ENCODE measurements at regions not wholly inside any gene's neighbourhood (a gene's known extent, or its start where the extent isn't known, plus 50 kb on each side); places are given as distances from the start of the nearest gene placed in this dataset.

DNA sequence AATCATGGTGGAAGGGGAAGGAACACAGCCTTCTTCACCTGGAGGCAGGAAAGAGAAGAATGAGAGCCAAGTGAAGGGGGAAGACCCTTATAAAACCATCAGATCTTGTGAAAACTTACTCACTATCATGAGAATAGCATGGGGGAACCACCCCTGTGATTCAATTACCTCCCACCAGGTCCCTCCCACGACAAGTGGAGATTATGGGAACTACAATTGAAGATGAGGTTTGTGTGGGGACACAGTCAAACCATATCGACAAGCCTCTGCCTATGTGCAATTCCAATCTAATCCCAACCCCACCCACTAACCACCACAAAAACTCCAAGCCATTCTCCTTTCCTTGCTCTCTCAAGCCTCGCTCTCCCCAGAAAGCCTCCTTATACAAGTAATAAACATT is 69.2 kb downstream of the TAC1 start:
- ChIA-PET RAD21 (ENCODE audit: unreplicated experiment) (no interaction called here), SMC1A (ENCODE audit: uncharacterized antibody, unreplicated experiment) (no interaction called here), CTCF (no interaction called here), POLR2A (no interaction called here)
- Histone ChIP-seq H3K79me2 (ENCODE audit: control insufficient read depth, insufficient read depth, low read length) (no peaks in the 10 kb centered on the region), H4K20me1 (ENCODE audit: control insufficient read depth, insufficient read depth) (no peaks in the 10 kb centered on the region), H3K9me3 (replicated peaks; ENCODE audit: control insufficient read depth, insufficient read depth, low read length) (no peaks in the 10 kb centered on the region), H3K36me3 (ENCODE audit: control insufficient read depth in 2 of 2, insufficient read depth in 2 of 2, low read length in 1 of 2) (no peaks in the 10 kb centered on the region), H3K4me3 (no peak overlapping the region), H3K27me3 (replicated peaks in 1 of 2; ENCODE audit: control insufficient read depth in 2 of 2, insufficient read depth in 2 of 2, low read length in 1 of 2) (no peaks in the 10 kb centered on the region), H2AFZ (ENCODE audit: control insufficient read depth, low read depth, low read length) (no peak overlapping the region), H3K27ac (ENCODE audit: control insufficient read depth, insufficient read depth) (no peak overlapping the region), H3K4me2 (ENCODE audit: control insufficient read depth, insufficient read depth) (no peak overlapping the region), H3K4me1 (ENCODE audit: control insufficient read depth, insufficient read depth, low read length) (no peaks in the 10 kb centered on the region), H3K9ac (ENCODE audit: control insufficient read depth, insufficient read depth, low read length) (no peak overlapping the region)
- DNase-seq (ENCODE audit: low read depth, low spot score) (no peak), FAIRE-seq (no peak), ATAC-seq (no peak)
- intact Hi-C loops (cut with micrococcal nuclease; ENCODE audit: unreplicated experiment): no loop called here
- 33% methylated on average over 3 of the region's 3 CpGs for WGBS (ENCODE audit: insufficient coverage, insufficient replicate concordance, low lambda C conversion rate, missing lambda C conversion rate)
- no TSS peak for BruUV-seq (replicated peaks)
- in situ Hi-C loops (cut with MboI): no loop called here
- TF ChIP-seq, protein P1, sequence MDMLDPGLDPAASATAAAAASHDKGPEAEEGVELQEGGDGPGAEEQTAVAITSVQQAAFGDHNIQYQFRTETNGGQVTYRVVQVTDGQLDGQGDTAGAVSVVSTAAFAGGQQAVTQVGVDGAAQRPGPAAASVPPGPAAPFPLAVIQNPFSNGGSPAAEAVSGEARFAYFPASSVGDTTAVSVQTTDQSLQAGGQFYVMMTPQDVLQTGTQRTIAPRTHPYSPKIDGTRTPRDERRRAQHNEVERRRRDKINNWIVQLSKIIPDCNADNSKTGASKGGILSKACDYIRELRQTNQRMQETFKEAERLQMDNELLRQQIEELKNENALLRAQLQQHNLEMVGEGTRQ (IDR thresholded peaks at IDR 0.05; ENCODE audit: borderline replicate concordance, low read depth, low read length): no peak
- TF ChIP-seq TARDBP (IDR thresholded peaks at IDR 0.05; ENCODE audit: borderline replicate concordance): no peak
- TF ChIP-seq IKZF2 (IDR thresholded peaks at IDR 0.05): no peak
- no peak for TF ChIP-seq HSF1 (IDR thresholded peaks at IDR 0.05; ENCODE audit: low read depth, low read length)
- no peak for TF ChIP-seq RUNX3 (IDR thresholded peaks at IDR 0.05; ENCODE audit: low read length)
- no peak for TF ChIP-seq E4F1 (IDR thresholded peaks at IDR 0.05; ENCODE audit: borderline replicate concordance, partially characterized antibody)
- TF ChIP-seq MYC (IDR thresholded peaks at IDR 0.05; ENCODE audit: insufficient read depth, insufficient read length, insufficient replicate concordance, low read length, severe bottlenecking): no peak
- no peak for TF ChIP-seq EZH2 (IDR thresholded peaks at IDR 0.05; ENCODE audit: borderline replicate concordance, control insufficient read depth, low read depth, low read length)
- TF ChIP-seq, protein P2, sequence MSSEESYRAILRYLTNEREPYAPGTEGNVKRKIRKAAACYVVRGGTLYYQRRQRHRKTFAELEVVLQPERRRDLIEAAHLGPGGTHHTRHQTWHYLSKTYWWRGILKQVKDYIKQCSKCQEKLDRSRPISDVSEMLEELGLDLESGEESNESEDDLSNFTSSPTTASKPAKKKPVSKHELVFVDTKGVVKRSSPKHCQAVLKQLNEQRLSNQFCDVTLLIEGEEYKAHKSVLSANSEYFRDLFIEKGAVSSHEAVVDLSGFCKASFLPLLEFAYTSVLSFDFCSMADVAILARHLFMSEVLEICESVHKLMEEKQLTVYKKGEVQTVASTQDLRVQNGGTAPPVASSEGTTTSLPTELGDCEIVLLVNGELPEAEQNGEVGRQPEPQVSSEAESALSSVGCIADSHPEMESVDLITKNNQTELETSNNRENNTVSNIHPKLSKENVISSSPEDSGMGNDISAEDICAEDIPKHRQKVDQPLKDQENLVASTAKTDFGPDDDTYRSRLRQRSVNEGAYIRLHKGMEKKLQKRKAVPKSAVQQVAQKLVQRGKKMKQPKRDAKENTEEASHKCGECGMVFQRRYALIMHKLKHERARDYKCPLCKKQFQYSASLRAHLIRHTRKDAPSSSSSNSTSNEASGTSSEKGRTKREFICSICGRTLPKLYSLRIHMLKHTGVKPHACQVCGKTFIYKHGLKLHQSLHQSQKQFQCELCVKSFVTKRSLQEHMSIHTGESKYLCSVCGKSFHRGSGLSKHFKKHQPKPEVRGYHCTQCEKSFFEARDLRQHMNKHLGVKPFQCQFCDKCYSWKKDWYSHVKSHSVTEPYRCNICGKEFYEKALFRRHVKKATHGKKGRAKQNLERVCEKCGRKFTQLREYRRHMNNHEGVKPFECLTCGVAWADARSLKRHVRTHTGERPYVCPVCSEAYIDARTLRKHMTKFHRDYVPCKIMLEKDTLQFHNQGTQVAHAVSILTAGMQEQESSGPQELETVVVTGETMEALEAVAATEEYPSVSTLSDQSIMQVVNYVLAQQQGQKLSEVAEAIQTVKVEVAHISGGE (CRISPR knock-in tag; IDR thresholded peaks at IDR 0.05): no peak
- TF ChIP-seq ETV6 (conservative IDR thresholded peaks at IDR 0.05 in 1 of 2, IDR thresholded peaks at IDR 0.05 in 1 of 2; ENCODE audit: borderline replicate concordance in 1 of 2, low read depth in 1 of 2): no peak
- no peak for TF ChIP-seq RCOR1 (conservative IDR thresholded peaks at IDR 0.05; ENCODE audit: low read depth, low read length)
- TF ChIP-seq CEBPZ (IDR thresholded peaks at IDR 0.05; ENCODE audit: low read depth, low read length): no peak
